Right ventricle myocardium superior (tissue), 1 donor: ENCODE measurements at regions not wholly inside any gene's neighbourhood (a gene's known extent, or its start where the extent isn't known, plus 50 kb on each side); places are given as distances from the start of the nearest gene placed in this dataset.
"Not testable (repeated sequence)": the region's sequence is repeated elsewhere in the genome, so short reads cannot be mapped to it uniquely, and the experiment has no call there.

ENCODE experiments used
- ATAC-seq: fragments of 200-7000 bp; cut with Tn5 transposase; one replicate; pipeline ENCODE4 v1.9.1; 2020; ENCODE audit warnings: mild to moderate bottlenecking; ENCODE audit not compliant: poor library complexity
- DNase-seq: peaks from one replicate; pipeline ENCODE4 v3.0.0-alpha.2; 2020
- intact Hi-C: fragments of 100-400 bp; cut with DNase I; formaldehyde crosslinking; loops from one replicate; pipeline ENCODE4 v1.11.2; 2022
- donor health status: DM: no; HTN: yes; CAD: no; lungs with severe emphysema.

DNA sequence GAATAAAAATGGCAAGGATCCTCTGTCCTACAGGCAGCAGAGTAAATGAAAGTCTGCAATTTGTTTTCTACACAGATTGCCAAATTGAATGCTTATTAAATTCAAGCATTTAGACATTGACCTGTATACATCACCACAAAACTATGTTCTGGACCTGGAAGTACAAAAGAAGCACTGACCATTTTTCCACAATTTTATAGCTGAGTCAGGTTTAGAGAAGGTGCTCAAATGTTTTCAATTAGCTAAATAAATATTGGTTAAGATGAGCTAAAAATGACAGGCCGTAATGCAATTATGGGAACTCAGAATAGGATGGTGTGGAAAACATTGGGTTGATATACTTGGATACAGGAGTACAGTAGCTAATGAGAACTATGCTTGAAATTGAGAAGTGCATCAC lies 490.7 kb upstream of the MEIS1 start:
- ATAC-seq (no peak), DNase-seq (no peak)
- intact Hi-C loops: no loop called here

DNA sequence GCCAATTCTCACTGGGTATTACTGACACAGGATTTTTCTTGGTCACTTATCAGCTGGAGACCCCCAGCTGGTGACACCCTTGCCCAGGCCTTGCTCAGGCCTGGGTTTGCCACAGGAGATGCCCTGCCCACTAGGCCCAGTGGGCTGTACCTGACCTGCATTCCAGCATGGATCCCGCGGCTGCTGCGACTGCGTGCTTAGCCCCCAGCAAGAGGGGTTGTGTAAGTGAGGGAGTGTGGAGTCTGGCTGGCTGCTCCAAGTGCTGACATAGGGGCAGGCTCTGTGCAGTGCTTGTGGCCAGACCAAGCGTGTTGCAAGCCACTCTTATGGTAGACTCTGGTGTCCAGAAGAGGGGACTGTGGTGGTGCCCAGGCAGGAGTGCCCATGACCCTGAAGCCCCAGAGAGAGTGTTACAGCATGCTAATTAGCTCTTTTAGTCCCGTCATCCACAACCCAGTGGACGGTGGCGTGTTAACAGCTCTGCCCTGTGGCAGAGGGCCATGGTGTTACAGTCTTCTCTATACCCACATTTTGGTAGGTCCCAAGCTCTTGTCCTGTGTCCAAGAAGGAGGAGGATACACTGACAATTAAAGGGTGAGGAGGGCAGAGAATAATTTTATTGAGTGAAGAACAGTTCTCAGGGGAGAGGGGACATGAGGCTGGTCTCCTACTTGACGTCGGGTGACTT lies 491.7 kb upstream of the MEIS1 start:
- ATAC-seq (no peak), DNase-seq (no peak)
- intact Hi-C loops: no loop called here

DNA sequence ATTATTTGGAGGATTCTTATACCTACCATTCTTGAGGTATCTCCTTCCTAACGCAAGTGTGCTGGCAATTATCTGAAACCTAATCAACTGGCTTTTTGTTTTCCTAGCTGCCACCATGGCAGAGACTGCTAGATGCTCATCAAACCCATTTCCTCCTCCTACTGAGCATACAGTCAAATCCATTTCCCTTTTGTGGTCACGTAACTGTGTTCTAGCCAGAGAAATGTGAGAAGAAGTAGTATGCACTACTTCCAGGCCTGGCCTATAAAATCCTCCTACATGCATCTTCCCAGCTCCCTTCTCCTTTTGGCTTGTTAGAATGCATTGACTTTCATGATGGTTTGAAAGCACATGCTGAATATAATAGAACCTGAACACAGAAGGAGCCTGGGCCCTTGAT lies 494.1 kb upstream of the MEIS1 start:
- intact Hi-C loops: no loop called here
- no peak for ATAC-seq
- no peak for DNase-seq

DNA sequence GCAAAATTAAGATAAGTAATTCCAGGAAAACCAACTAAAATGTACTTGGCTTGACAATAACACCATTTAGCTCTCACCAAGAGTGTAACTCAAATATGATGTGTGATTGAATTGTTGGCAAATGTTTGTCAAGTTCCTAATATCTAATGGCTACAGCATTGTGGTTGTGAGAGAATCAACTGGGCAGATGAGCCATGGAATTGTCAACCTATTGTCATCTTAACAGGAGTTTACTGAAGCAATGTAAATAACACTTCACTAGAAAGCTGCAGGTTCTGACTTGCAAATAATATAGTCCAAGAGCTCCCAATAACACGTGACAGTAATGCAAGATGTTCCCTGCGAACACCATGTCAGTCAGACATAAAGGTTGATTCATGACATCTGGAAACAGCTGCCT lies 495.2 kb upstream of the MEIS1 start:
- DNase-seq (no peak), ATAC-seq (no peak)
- intact Hi-C loops: no loop called here

DNA sequence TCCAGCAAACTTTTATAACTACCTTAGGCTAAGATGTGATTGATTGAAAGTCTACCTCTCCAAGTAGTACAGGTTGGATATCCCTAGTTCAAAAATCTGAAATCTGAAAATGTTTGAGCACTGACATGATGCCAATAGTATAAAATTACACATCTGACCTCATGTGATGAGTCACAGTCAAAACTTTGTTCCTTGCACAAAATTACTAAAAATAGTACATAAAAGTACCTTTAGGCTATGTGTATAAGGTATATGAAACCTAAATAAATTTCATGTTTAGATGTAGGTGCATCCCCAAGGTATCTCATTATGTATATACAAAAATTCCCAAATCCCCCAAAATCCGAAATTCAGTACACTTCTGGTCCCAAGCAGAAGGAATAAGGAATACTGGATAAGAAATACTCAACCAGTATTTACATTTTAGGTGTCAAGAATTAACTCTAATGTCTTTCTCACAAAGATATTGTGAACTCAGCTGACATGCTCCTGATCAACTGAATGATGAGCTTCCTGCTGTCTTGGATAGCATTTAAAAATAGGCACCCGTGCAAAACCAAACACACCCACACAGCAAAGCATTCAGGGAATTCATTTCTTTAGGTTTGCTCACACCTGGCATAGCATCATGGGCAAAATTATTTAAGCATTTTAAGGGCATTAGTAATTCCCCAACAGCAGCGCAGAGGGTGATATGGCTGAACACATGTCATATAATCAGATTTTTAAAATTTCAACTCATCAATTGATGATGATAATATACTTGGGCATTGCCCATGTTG lies 497.4 kb upstream of the MEIS1 start:
- intact Hi-C loops: no loop called here
- ATAC-seq: no peak
- DNase-seq: no peak

DNA sequence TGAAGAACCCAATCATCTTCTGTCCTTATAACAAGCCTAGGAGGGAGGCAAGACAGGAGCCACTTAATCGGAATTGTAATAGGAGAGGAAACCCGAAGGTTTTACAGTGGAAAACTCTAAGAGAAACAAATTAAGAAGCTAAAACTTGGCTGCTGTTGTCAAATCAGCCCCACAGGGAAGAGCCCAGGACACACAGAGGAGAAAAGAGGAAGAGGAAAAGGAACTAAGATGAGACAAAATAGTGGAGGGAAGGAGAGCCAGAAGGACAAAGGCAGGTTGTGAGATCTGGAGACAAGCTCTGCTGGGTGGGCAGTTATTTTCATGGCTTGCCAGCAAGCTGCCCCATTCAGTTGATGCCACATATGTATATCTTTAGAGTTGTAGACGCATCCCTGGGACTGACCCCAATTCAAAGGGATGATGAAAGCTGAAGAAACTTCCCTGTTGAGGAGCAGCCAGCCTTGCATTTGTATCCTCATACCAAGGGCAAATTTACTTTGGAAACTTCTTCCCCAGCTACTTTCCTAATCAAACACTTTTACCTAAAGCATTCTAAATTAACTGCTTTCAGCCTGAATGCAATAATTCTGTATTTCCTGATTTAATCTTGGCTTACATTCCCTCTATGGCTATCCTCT lies 499.8 kb upstream of the MEIS1 start:
- ATAC-seq: no peak
- no peak for DNase-seq
- intact Hi-C loops: no loop called here

DNA sequence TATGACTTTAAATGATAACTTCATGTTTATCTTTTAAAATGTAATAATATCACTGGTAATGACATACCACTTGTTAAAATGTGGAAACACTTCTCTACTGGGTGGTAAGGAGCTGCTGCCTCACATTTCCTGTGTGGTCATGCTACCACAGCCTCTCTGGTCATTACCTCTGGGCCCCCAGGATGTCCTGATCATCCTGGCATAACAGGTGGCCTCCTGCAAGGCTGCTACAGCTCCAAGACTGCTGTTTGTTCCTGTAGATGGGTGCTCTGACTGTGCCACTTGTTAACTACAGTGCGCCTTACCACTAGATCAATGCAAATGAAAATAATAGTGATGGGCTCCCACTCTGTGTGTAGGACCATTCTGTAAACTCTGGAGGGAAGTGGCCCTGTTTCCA lies 500.2 kb upstream of the SPRED2 start:
- ATAC-seq (no peak), DNase-seq (no peak)
- intact Hi-C loops: no loop called here

DNA sequence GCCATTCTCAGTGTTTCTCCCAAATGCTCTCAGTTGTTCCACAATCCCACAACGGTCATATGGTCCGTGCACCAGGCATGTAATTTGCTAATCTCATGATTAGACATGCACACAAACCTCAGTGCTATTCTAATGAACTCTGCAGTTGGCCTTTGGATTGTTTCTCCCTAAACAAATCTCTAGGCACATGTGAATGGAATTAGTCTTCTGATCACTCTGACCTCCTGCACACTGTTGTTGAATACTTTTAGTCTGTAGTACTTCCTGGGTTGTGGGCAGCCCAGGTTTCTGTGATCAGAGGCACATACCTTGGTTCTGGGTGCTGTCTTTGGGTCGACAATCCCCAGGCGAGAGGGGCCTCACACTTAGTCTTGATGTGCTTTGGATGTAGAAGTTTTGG lies 498.7 kb upstream of the SPRED2 start:
- no peak for ATAC-seq
- intact Hi-C loops: no loop called here
- DNase-seq: no peak

DNA sequence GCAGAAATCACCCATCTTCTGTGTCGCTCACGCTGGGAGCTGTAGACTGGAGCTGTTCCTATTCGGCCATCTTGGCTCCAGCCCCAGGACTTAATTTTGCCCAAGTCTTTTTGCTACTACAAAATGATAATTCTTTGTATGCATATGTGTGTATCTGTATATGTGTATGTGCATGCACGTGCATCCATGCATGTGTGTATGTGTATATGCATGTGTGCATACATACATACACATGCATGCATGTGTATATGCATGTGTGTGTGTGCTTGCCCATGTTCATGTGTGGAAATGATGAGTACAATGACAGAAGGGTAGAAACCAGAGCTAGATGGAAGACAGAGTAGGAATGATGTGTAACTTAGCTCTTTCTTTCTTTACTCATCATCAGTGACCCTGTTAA lies 497.9 kb upstream of the SPRED2 start:
- intact Hi-C loops: no loop called here
- no peak for DNase-seq
- ATAC-seq: no peak

DNA sequence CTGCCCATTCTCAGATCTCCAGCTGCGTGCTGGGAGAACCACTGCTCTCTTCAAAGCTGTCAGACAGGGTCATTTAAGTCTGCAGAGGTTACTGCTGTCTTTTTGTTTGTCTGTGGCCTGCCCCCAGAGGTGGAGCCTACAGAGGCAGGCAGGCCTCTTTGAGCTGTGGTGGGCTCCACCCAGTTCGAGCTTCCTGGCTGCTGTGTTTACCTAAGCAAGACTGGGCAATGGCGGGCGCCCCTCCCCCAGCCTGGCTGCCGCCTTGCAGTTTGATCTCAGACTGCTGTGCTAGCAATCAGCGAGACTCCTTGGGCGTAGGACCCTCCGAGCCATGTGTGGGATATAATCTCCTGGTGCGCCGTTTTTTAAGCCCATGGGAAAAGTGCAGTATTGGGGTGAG lies 497.3 kb upstream of the SPRED2 start:
- intact Hi-C loops, ATAC-seq, DNase-seq: not testable (repeated sequence)

DNA sequence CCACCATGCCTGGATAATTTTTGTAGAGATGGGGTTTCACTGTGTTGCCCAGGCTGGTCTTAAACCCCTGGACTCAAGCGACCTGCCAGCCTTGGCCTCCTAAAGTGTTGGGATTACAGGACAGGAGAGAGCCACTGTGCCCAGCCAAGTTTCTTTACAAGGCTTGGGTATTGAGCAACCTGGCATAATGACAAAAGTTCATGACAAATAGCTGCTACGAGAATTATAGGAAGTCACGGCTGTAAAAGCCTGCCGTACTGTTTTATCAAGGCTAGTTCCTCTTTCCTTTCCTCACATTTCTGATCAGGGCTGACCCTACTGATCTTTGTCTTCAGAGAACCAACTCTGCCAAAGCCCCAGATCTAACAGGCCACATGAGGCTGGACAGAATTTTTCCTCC lies 490.4 kb upstream of the SPRED2 start:
- intact Hi-C loops: no loop called here
- peak; percentile 54 for DNase-seq
- peak; percentile 89 for ATAC-seq

DNA sequence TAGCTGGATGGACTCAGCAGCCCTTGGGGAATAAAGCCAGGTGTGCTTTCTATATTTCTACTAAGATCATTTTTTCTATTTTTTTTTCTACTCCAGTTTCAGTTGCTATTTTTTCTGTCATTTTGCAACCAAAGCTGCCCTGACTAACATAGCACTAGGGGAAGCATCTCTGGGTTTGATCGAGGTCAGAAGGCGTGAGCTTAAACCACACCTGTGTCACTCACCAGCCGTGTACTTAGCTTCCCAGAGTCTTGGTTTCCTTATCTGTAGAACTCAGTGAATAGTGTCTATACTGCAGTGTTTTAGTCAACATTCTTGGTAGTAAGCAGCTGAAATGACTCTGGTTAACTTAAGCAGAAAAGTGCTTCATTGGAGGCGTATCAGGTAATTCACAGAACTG lies 489.6 kb upstream of the SPRED2 start:
- DNase-seq (no peak), ATAC-seq (no peak)
- intact Hi-C loops: no loop called here

DNA sequence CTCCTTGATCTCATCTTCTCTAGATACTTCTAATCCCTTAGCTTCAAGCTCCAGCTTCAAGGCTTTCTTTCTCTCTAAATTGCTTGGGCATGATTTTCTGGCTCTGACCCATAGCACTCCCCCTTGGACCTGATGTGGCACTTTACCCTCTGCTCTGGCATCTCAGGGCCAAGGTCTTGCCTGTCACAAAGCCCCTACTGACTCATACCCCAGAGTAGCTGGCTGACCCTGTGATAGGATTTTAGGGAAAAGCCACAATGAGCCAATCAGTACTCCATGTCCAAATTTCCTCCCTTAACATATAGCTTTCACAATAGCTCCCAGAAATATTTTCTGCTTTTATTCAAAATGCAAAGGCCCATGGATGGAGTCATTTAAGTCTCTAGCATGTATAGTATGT lies 488.7 kb upstream of the SPRED2 start:
- DNase-seq (no peak), ATAC-seq (no peak)
- intact Hi-C loops: no loop called here

DNA sequence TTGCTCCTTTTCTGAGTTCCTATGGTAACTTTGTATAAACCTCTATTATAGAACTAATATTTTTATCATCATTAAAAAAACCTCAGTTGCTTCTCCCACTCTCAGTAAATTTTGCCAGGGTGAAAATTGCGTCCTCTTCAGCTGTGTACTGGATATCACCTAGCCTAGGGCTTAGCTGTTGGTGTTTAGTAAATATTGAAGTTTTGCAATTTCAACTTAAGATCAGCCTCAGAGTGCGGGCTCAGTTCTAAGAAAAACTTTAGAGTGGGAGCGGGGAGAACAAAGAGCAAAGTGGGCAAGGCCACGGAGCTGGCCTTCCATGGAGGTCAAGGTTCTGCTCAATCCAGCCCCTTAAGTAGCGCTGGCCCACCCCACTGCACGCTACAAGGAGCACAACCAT lies 488.3 kb upstream of the SPRED2 start:
- intact Hi-C loops: no loop called here
- DNase-seq (no peak), ATAC-seq (no peak)

DNA sequence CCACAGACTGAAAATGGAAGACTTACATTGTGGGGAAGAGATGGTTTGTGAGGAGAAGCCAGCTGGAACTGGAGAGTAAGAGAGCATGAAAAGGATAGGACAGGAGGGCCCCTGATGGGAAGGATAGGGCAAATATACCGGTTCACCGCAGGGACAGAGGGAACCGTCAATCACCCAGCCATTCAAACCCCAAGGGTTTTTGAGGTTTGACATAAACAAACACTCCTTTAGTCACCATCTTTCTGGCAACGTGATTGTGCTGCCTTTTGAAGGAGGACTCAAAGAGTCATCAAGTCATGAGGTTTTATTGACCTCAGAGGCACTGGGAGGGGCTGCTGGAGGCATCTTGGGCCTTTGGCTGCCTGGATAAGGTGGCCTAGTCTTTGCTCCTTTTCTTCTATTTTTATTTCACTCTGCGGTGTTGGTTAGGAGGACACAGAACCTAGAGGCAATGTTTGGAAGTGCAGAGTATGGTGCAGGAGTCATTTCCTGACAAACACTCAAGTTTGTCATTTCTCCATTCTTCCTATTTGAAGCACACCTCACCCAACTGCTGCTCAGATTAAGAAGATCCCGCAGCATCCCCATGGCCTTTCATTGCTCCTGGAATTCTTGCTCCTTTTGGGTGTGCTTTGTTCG lies 487.3 kb upstream of the SPRED2 start:
- ATAC-seq (no peak), DNase-seq (no peak)
- intact Hi-C loops: no loop called here

DNA sequence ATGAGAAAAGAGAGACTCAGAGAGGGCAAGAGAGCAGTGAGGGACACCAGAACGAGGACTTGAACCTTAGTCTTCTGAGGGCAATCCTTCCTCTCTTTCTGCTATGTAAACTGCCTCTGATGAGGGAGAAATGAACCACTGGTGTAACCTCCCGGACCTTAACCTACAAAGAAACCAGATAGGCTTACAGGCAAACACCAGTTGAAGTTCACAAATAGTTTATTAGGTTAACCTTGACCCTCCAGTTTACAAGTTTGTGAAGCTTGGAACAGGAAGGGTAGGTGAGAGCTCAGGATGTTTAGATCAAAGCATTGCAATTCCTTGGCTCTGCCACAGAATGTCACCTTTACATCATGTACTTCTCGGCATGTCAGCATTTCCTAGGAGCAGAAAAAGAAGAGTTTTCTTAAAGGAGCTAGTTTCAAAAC lies 486.4 kb upstream of the SPRED2 start:
- ATAC-seq: no peak
- DNase-seq: no peak
- intact Hi-C loops: no loop called here

DNA sequence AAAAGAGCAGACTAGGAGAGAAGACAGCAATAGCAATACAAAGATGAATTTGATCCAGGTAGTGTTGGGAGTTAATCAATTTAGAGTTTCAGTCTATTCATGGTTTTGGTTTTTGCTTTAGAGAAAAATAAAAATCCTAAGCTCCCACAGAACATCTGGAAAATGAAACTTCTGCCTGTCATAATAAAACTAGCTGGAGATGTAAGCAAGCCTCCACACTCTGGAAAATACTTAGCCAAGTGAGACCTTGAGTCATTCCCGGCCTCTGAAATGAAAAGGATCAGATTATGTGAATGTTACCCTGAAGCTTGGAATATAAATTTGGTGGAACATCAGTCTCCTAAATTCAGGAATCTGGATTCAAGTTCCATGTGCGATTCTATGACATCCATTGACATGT lies 485.6 kb upstream of the SPRED2 start:
- no peak for ATAC-seq

DNA sequence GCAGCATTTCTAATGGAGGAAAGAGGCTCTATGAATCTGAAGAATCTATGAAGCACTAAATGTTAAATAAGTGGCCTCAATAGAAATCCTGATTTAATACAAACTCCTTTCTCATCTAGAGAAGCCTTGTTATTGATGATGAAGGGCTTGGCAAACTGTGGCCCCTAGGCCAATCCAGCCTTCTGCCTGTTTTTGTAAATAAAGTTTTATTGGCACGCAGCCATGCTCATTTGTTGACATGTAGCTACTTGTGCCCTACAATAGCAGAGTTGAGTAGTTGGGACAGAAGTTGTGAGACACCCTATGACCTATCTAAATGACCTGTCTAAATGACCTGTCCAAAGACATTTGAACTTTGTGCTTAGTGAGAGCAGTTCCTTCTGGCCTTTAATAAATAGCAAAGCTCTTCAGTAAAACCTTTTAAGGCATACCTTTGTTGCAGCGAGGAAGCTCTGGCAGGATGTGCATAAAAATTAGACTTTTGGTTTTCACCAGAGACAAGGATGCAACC lies 484.4 kb upstream of the SPRED2 start:
- intact Hi-C loops: no loop called here
- ATAC-seq (no peak), DNase-seq (no peak)

More for the DNA sequence above, 485.6 kb upstream of the SPRED2 start:
- intact Hi-C loops: no loop called here
- no peak for DNase-seq

DNA sequence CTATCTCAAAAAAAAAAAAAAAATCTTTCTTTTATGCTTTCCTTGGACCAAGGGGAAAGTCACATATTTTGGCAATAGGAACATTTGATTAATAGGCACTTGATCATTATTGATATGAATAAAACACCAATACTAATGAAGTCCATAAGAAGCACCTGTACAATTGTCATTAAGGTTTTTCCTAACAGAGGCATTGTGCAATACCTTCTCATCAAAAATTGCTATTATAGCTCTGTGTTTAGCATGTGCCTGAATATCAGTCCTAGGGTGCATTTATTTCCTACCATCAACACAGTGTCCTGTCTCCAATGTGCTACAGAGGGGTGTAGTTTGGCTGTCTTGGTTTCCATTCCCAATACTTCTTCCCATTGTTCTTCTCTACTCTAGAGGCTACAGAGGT lies 483.8 kb upstream of the SPRED2 start:
- no peak for ATAC-seq
- intact Hi-C loops: no loop called here
- DNase-seq: no peak
